ENCODE measurements at regions not wholly inside any gene's neighbourhood (a gene's known extent, or its start where the extent isn't known, plus 50 kb on each side); places are given as distances from the start of the nearest gene placed in this dataset.
"Not testable (repeated sequence)": the region's sequence is repeated elsewhere in the genome, so short reads cannot be mapped to it uniquely, and the experiment has no call there.

GRCh38 chr9:79481846-79482477, 89.8 kb upstream of the TLE4 start:
- Mint-ChIP-seq H3K27me3 (peaks cover 0 to 9% of the 10 kb centered on the region in 2 donors), H3K9me3 (no peaks in the 10 kb centered on the region), H3K4me3 (no peak overlapping the region), H3K4me1 (ENCODE audit: low read depth in 2 of 2) (peaks cover 3 to 6% of the 10 kb centered on the region in 2 donors), H3K27ac (no peak overlapping the region), H3K36me3 (no peaks in the 10 kb centered on the region)
- no peak for DNase-seq (ENCODE audit: low spot score)
- no peak for ATAC-seq

- peaks cover 0 to 9% of the 10 kb centered on the region in 2 donors for H3K27me3 Mint-ChIP-seq
- no peaks in the 10 kb centered on the region for H3K9me3 Mint-ChIP-seq
- DNase-seq (ENCODE audit: low spot score): no peak
- H3K27ac Mint-ChIP-seq: no peak overlapping the region
- ATAC-seq: no peak
- H3K4me3 Mint-ChIP-seq: no peak overlapping the region
- no peaks in the 10 kb centered on the region for H3K4me1 Mint-ChIP-seq (ENCODE audit: low read depth in 2 of 2)
- H3K36me3 Mint-ChIP-seq: no peaks in the 10 kb centered on the region
Measured at GRCh38 chr9:79485258-79485657, 86.5 kb upstream of the TLE4 start.

- no peak for DNase-seq (ENCODE audit: low spot score)
- ATAC-seq: no peak
- peaks cover 2% of the 10 kb centered on the region for H3K9me3 Mint-ChIP-seq
- H3K4me3 Mint-ChIP-seq: no peak overlapping the region
- H3K36me3 Mint-ChIP-seq: peaks cover 4% of the 10 kb centered on the region
- no peaks in the 10 kb centered on the region for H3K4me1 Mint-ChIP-seq (ENCODE audit: low read depth in 2 of 2)
- H3K27ac Mint-ChIP-seq: no peak overlapping the region
- H3K27me3 Mint-ChIP-seq: peaks cover 0 to 9% of the 10 kb centered on the region in 2 donors
Measured at GRCh38 chr9:79489261-79490000, 82.3 kb upstream of the TLE4 start.

GRCh38 chr9:79490657-79491248, 81.0 kb upstream of the TLE4 start:
- no peak overlapping the region for H3K4me3 Mint-ChIP-seq
- no peaks in the 10 kb centered on the region for H3K4me1 Mint-ChIP-seq (ENCODE audit: low read depth in 2 of 2)
- H3K9me3 Mint-ChIP-seq: peaks cover 2% of the 10 kb centered on the region
- DNase-seq (ENCODE audit: low spot score): no peak
- peaks cover 4% of the 10 kb centered on the region for H3K36me3 Mint-ChIP-seq
- peaks cover 0 to 9% of the 10 kb centered on the region in 2 donors for H3K27me3 Mint-ChIP-seq
- H3K27ac Mint-ChIP-seq: no peak overlapping the region
- ATAC-seq: no peak

- Mint-ChIP-seq H3K4me3 (no peak overlapping the region), H3K4me1 (ENCODE audit: low read depth in 2 of 2) (no peaks in the 10 kb centered on the region), H3K27me3 (no peaks in the 10 kb centered on the region), H3K36me3 (peaks cover 4% of the 10 kb centered on the region), H3K9me3 (peaks cover 2% of the 10 kb centered on the region), H3K27ac (no peak overlapping the region)
- ATAC-seq (no peak), DNase-seq (ENCODE audit: low spot score) (no peak)
Measured at GRCh38 chr9:79492092-79493009, 79.4 kb upstream of the TLE4 start.

- H3K4me3 Mint-ChIP-seq; DNase-seq (ENCODE audit: low spot score); H3K27me3 Mint-ChIP-seq: not testable (repeated sequence)
Measured at GRCh38 chr9:79500196-79500864, 71.4 kb upstream of the TLE4 start.

GRCh38 chr9:79501546-79501945, 70.2 kb upstream of the TLE4 start:
- Mint-ChIP-seq H3K36me3 (no peaks in the 10 kb centered on the region), H3K27me3 (peaks cover 0 to 2% of the 10 kb centered on the region in 2 donors), H3K4me3 (no peak overlapping the region), H3K27ac (no peak overlapping the region), H3K9me3 (no peaks in the 10 kb centered on the region), H3K4me1 (ENCODE audit: low read depth in 2 of 2) (peaks cover 0 to 4% of the 10 kb centered on the region in 2 donors)
- DNase-seq (ENCODE audit: low spot score) (no peak), ATAC-seq (no peak)

More at GRCh38 chr9:79500196-79500864, 71.4 kb upstream of the TLE4 start:
- H3K27ac Mint-ChIP-seq; H3K36me3 Mint-ChIP-seq; H3K4me1 Mint-ChIP-seq (ENCODE audit: low read depth in 2 of 2); ATAC-seq; H3K9me3 Mint-ChIP-seq: not testable (repeated sequence)

- ATAC-seq: no peak
- no peaks in the 10 kb centered on the region for H3K4me1 Mint-ChIP-seq (ENCODE audit: low read depth in 2 of 2)
- no peaks in the 10 kb centered on the region for H3K36me3 Mint-ChIP-seq
- H3K27me3 Mint-ChIP-seq: peaks cover 0 to 8% of the 10 kb centered on the region in 2 donors
- no peaks in the 10 kb centered on the region for H3K9me3 Mint-ChIP-seq
- no peak for DNase-seq (ENCODE audit: low spot score)
- no peak overlapping the region for H3K4me3 Mint-ChIP-seq
- H3K27ac Mint-ChIP-seq: no peak overlapping the region
Measured at GRCh38 chr9:79507801-79508200, 64.0 kb upstream of the TLE4 start.

- no peak overlapping the region for H3K27ac Mint-ChIP-seq
- no peaks in the 10 kb centered on the region for H3K9me3 Mint-ChIP-seq
- no peak overlapping the region for H3K4me3 Mint-ChIP-seq
- ATAC-seq (no peak), DNase-seq (ENCODE audit: low spot score) (no peak)
- peaks cover 0 to 8% of the 10 kb centered on the region in 2 donors for H3K27me3 Mint-ChIP-seq
- no peaks in the 10 kb centered on the region for H3K4me1 Mint-ChIP-seq (ENCODE audit: low read depth in 2 of 2)
- no peaks in the 10 kb centered on the region for H3K36me3 Mint-ChIP-seq
Measured at GRCh38 chr9:79512251-79512650, 59.5 kb upstream of the TLE4 start.

Data from natural killer cell treated with Interleukin-12 subunit alpha and Interleukin-12 subunit beta and Interleukin-15 and Interleukin-18, amount 100 ng/mL, for 72 hours (primary cell).